22Rv1 (cell line): ENCODE measurements at regions not wholly inside any gene's neighbourhood (a gene's known extent, or its start where the extent isn't known, plus 50 kb on each side); places are given as distances from the start of the nearest gene placed in this dataset.
"Not testable (repeated sequence)": the region's sequence is repeated elsewhere in the genome, so short reads cannot be mapped to it uniquely, and the experiment has no call there.

Experiments
- H3K27ac ChIP-seq: fragments of 450-650 bp; 2 replicates; pipeline ENCODE4 v1.5.1; 2017
- CTCF ChIP-seq: fragments of 450-650 bp; IDR thresholded peaks from 2 replicates; pipeline ENCODE4 v1.5.1; 2017; ENCODE audit warnings: mild to moderate bottlenecking
- ZFX ChIP-seq: fragments of 450-650 bp; IDR thresholded peaks from 2 replicates; pipeline ENCODE4 v1.6.1; 2017; ENCODE audit warnings: antibody characterized with exemption, borderline replicate concordance

- H3K27ac ChIP-seq: no peak overlapping the region
- TF ChIP-seq ZFX (no peak), CTCF (no peak)
Observed at GRCh38 chr2:7858624-7859023, 823.2 kb upstream of the ID2 start.

- no peak overlapping the region for H3K27ac ChIP-seq
- no peak for TF ChIP-seq ZFX
- no peak for TF ChIP-seq CTCF
Observed at GRCh38 chr2:7860693-7861092, 821.2 kb upstream of the ID2 start.

GRCh38 chr2:7861910-7862702 lies 819.8 kb upstream of the ID2 start:
- no peak overlapping the region for H3K27ac ChIP-seq
- no peak for TF ChIP-seq ZFX
- TF ChIP-seq CTCF: no peak

- TF ChIP-seq CTCF (no peak), ZFX (no peak)
- H3K27ac ChIP-seq: no peak overlapping the region
Observed at GRCh38 chr2:7866104-7866503, 815.8 kb upstream of the ID2 start.

- TF ChIP-seq ZFX: no peak
- TF ChIP-seq CTCF: no peak
- no peak overlapping the region for H3K27ac ChIP-seq
Observed at GRCh38 chr2:7866825-7867224, 815.0 kb upstream of the ID2 start.

GRCh38 chr2:7867867-7868266 lies 814.0 kb upstream of the ID2 start:
- no peak for TF ChIP-seq CTCF
- TF ChIP-seq ZFX: no peak
- no peak overlapping the region for H3K27ac ChIP-seq

- no peak overlapping the region for H3K27ac ChIP-seq
- no peak for TF ChIP-seq CTCF
- no peak for TF ChIP-seq ZFX
Observed at GRCh38 chr2:7868836-7869235, 813.0 kb upstream of the ID2 start.

GRCh38 chr2:7876445-7876844 lies 805.4 kb upstream of the ID2 start:
- not testable (repeated sequence) for H3K27ac ChIP-seq

GRCh38 chr2:7878266-7878665 lies 803.6 kb upstream of the ID2 start:
- not testable (repeated sequence) for H3K27ac ChIP-seq
